Breast epithelium (tissue), 3 donors: ENCODE measurements at regions not wholly inside any gene's neighbourhood (a gene's known extent, or its start where the extent isn't known, plus 50 kb on each side); places are given as distances from the start of the nearest gene placed in this dataset.

Experiments
- CTCF ChIP-seq, 3 donors: fragments of 450-650 bp; IDR thresholded peaks; one replicate each; pipeline ENCODE4 v1.5.1; 2016 to 2017; ENCODE audit warnings: antibody characterized with exemption in 3 of 3, mild to moderate bottlenecking in 3 of 3, moderate library complexity in 3 of 3
- POLR2A ChIP-seq: fragments of 450-650 bp; IDR thresholded peaks from one replicate; pipeline ENCODE4 v1.6.1; 2016; ENCODE audit warnings: antibody characterized with exemption, mild to moderate bottlenecking, moderate library complexity
- POLR2AphosphoS5 ChIP-seq, 3 donors: sonication (generic); formaldehyde crosslinking; IDR thresholded peaks; one replicate each; pipeline ENCODE4 v1.6.1; 2017; ENCODE audit warnings: antibody characterized with exemption in 3 of 3

- TF ChIP-seq CTCF (IDR thresholded peaks at IDR 0.05) = no peak
- TF ChIP-seq POLR2AphosphoS5 (IDR thresholded peaks at IDR 0.05) = no peak
- no peak for TF ChIP-seq POLR2A
Measured at GRCh38 chr5:158082696-158083287, 223.8 kb upstream of the CLINT1 start.
